Suprapubic skin (tissue), 4 donors: ENCODE measurements at regions not wholly inside any gene's neighbourhood (a gene's known extent, or its start where the extent isn't known, plus 50 kb on each side); places are given as distances from the start of the nearest gene placed in this dataset.

Source experiments
- POLR2A ChIP-seq, 2 donors: fragments of 450-650 bp; IDR thresholded peaks; one replicate each; pipeline ENCODE4 v1.6.1; 2017; ENCODE audit warnings: antibody characterized with exemption in 2 of 2, mild to moderate bottlenecking in 2 of 2, moderate library complexity in 2 of 2
- POLR2AphosphoS5 ChIP-seq, 3 donors: sonication (generic); formaldehyde crosslinking; IDR thresholded peaks; one replicate each; pipeline ENCODE4 v1.6.1; 2017; ENCODE audit warnings: antibody characterized with exemption in 3 of 3
- TF ChIP-seq, protein P1 (sequence below), 2 donors: fragments of 200-600 bp in 1 of 2; fragments of 450-650 bp in 1 of 2; sonication (generic) in 1 of 2; IDR thresholded peaks; one replicate each; pipeline ENCODE4 v1.5.1; 2016 to 2019; ENCODE audit warnings: antibody characterized with exemption in 2 of 2, mild to moderate bottlenecking in 1 of 2, moderate library complexity in 1 of 2

DNA sequence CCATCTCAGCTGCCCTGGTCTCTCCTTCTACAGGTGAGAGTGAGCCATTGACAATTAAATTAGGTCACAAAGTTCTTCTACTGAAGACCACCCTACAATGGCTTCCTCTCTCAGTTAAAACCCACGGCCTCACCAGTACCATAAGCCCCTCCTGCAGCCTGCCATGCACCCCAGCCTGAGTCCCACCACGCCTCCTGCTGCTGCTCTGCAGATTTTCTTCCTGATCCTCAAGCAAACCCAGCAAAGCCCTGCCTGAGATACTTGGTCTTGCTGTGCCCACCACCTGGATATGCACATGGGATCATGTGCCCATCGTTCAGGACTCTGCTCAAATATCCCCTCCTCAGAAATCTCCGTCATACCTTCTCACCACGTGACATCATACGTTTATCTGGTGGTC is 696.6 kb downstream of the RNF144A start:
- TF ChIP-seq POLR2A (IDR thresholded peaks at IDR 0.05): no peak
- TF ChIP-seq, protein P1, sequence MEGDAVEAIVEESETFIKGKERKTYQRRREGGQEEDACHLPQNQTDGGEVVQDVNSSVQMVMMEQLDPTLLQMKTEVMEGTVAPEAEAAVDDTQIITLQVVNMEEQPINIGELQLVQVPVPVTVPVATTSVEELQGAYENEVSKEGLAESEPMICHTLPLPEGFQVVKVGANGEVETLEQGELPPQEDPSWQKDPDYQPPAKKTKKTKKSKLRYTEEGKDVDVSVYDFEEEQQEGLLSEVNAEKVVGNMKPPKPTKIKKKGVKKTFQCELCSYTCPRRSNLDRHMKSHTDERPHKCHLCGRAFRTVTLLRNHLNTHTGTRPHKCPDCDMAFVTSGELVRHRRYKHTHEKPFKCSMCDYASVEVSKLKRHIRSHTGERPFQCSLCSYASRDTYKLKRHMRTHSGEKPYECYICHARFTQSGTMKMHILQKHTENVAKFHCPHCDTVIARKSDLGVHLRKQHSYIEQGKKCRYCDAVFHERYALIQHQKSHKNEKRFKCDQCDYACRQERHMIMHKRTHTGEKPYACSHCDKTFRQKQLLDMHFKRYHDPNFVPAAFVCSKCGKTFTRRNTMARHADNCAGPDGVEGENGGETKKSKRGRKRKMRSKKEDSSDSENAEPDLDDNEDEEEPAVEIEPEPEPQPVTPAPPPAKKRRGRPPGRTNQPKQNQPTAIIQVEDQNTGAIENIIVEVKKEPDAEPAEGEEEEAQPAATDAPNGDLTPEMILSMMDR (IDR thresholded peaks at IDR 0.05): no peak
- no peak for TF ChIP-seq POLR2AphosphoS5 (IDR thresholded peaks at IDR 0.05)
